ENCODE measurements at regions not wholly inside any gene's neighbourhood (a gene's known extent, or its start where the extent isn't known, plus 50 kb on each side); places are given as distances from the start of the nearest gene placed in this dataset.

DNA sequence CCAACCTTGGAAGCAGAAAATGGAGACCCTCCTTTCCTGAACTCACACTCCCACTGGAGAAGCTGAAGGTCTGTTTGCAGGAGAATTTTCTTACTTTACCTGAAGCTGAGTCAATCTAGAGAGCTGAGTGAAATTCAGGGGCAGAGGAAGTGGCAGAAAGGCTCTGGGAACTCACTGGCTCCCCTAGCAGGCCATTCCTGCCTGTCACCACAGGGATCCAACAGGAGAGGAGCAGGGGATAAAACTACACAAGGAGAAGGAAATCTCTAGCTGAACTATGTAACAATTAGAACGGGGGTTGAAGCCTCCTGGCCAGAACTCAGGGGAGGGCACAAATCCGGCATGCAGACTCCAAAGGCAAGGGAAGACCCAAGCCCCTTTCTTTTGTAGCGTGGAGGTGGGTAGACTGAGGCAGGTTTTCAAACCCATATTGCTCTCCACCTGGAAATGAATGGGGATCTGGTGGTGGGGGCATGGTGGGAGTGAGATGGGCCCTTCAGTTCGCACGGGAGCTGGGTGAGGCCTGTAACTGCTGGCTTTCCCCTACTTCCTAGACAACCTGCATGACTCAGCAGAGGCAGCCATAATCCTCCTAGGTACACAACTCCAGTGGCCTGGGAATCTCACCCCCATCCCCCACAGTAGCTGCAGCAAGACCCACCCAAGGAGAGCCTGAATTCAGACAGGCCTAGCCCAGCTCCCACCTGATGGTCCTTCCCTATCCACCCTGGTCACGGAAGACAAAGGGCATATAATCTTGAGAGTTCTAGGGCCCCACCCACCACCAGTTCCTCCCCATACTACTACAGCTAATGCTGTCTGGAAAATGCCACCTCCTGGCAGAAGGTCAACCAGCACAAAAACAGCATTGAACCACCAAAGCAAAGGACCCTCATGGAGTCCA, 158.1 kb downstream of the LTN1 start:
- H3K27me3 ChIP-seq (replicated peaks in 2 of 5; ENCODE audit: control insufficient read depth in 4 of 5, insufficient read depth in 5 of 5, low read length in 4 of 5): no peaks in the 10 kb centered on the region
- H3K27ac ChIP-seq (ENCODE audit: insufficient read depth in 1 of 2, low read depth in 1 of 2, low read length in 2 of 2, poor library complexity in 1 of 2, severe bottlenecking in 2 of 2): no peak overlapping the region
- DNase-seq: no peak
- no peak overlapping the region for H3K4me3 ChIP-seq (ENCODE audit: control insufficient read depth in 1 of 7, extremely low read depth in 1 of 7, insufficient read depth in 4 of 7, low read depth in 2 of 7, low read length in 6 of 7)
- CTCF ChIA-PET: no interaction called here
- WGBS (ENCODE audit: insufficient coverage): 94% methylated on average over 2 of the region's 6 CpGs
- no peaks in the 10 kb centered on the region for H3K9me3 ChIP-seq (ENCODE audit: control extremely low read depth in 1 of 5, control insufficient read depth in 4 of 5, insufficient read depth in 2 of 5, low read depth in 1 of 5, low read length in 4 of 5)
- POLR2A ChIA-PET: no interaction called here
- H3K4me1 ChIP-seq (ENCODE audit: control extremely low read depth in 1 of 4, control insufficient read depth in 4 of 4, insufficient read depth in 4 of 4, low read length in 3 of 4): peaks cover 4 to 15% (median 9%) of the 10 kb centered on the region in 4 experiments
- no peaks in the 10 kb centered on the region for H3K36me3 ChIP-seq (ENCODE audit: control insufficient read depth in 4 of 4, insufficient read depth in 4 of 4, low read length in 3 of 4)

DNA sequence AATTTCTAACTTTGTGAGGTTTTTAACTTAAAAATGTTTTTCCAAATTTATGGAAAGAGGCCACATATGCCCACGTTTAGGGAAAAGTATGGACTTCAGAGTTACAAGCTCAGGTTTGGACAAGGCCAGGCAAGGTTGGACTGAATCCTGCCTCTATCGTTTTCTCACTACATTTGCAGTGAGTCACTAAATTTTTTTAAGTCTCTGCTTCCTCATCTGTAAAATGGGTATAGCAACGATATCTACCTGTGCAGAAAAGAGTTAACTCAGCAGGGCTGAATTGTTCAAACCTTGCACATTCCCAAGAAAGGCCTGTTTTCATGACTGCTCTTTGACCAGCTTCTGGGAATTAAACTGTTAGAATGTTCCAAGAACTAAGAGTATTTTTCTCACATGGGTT, 159.1 kb downstream of the LTN1 start:
- Histone ChIP-seq H3K36me3 (ENCODE audit: control insufficient read depth in 4 of 4, insufficient read depth in 4 of 4, low read length in 3 of 4) (no peaks in the 10 kb centered on the region), H3K4me1 (ENCODE audit: control extremely low read depth in 1 of 4, control insufficient read depth in 4 of 4, insufficient read depth in 4 of 4, low read length in 3 of 4) (peaks cover 4 to 15% (median 9%) of the 10 kb centered on the region in 4 experiments), H3K9me3 (ENCODE audit: control extremely low read depth in 1 of 5, control insufficient read depth in 4 of 5, insufficient read depth in 2 of 5, low read depth in 1 of 5, low read length in 4 of 5) (no peaks in the 10 kb centered on the region), H3K4me3 (ENCODE audit: control insufficient read depth in 1 of 7, extremely low read depth in 1 of 7, insufficient read depth in 4 of 7, low read depth in 2 of 7, low read length in 6 of 7) (no peak overlapping the region), H3K27ac (ENCODE audit: insufficient read depth in 1 of 2, low read depth in 1 of 2, low read length in 2 of 2, poor library complexity in 1 of 2, severe bottlenecking in 2 of 2) (no peak overlapping the region), H3K27me3 (replicated peaks in 2 of 5; ENCODE audit: control insufficient read depth in 4 of 5, insufficient read depth in 5 of 5, low read length in 4 of 5) (no peaks in the 10 kb centered on the region)
- 100% methylated on average over 3 of the region's 3 CpGs for whole genome bisulfite sequencing (ENCODE audit: insufficient coverage)
- ChIA-PET POLR2A (no interaction called here), CTCF (no interaction called here)
- no peak for DNase-seq

- ChIA-PET POLR2A (no interaction called here), CTCF (no interaction called here)
Observed at GRCh38 chr21:28833182-28833581, 159.5 kb downstream of the LTN1 start.

GRCh38 chr21:28832715-28833061, 160.0 kb downstream of the LTN1 start:
- no peaks in the 10 kb centered on the region for H3K36me3 ChIP-seq (ENCODE audit: control insufficient read depth in 4 of 4, insufficient read depth in 4 of 4, low read length in 3 of 4)
- WGBS (ENCODE audit: insufficient coverage): 92% methylated on average over 2 of the region's 3 CpGs
- no peak overlapping the region for H3K27ac ChIP-seq (ENCODE audit: insufficient read depth in 1 of 2, low read depth in 1 of 2, low read length in 2 of 2, poor library complexity in 1 of 2, severe bottlenecking in 2 of 2)
- ChIA-PET POLR2A (no interaction called here), CTCF (interaction anchor here (1.0 kb wide), 1 partner anchor 87 kb away, joined by 3 read pairs; no protein-coding TSS in a partner anchor)
- H3K9me3 ChIP-seq (ENCODE audit: control extremely low read depth in 1 of 5, control insufficient read depth in 4 of 5, insufficient read depth in 2 of 5, low read depth in 1 of 5, low read length in 4 of 5): no peaks in the 10 kb centered on the region
- H3K4me3 ChIP-seq (ENCODE audit: control insufficient read depth in 1 of 7, extremely low read depth in 1 of 7, insufficient read depth in 4 of 7, low read depth in 2 of 7, low read length in 6 of 7): no peak overlapping the region
- H3K27me3 ChIP-seq (replicated peaks in 2 of 5; ENCODE audit: control insufficient read depth in 4 of 5, insufficient read depth in 5 of 5, low read length in 4 of 5): no peaks in the 10 kb centered on the region
- DNase-seq: no peak
- peaks cover 4 to 15% (median 9%) of the 10 kb centered on the region in 4 experiments for H3K4me1 ChIP-seq (ENCODE audit: control extremely low read depth in 1 of 4, control insufficient read depth in 4 of 4, insufficient read depth in 4 of 4, low read length in 3 of 4)

More at GRCh38 chr21:28833182-28833581, 159.5 kb downstream of the LTN1 start:
- no peaks in the 10 kb centered on the region for H3K27me3 ChIP-seq (replicated peaks in 2 of 5; ENCODE audit: control insufficient read depth in 4 of 5, insufficient read depth in 5 of 5, low read length in 4 of 5)
- H3K27ac ChIP-seq (ENCODE audit: insufficient read depth in 1 of 2, low read depth in 1 of 2, low read length in 2 of 2, poor library complexity in 1 of 2, severe bottlenecking in 2 of 2): no peak overlapping the region
- DNase-seq: peak in 2 of 3 donors; percentile 20 to 41
- H3K4me3 ChIP-seq (ENCODE audit: control insufficient read depth in 1 of 7, extremely low read depth in 1 of 7, insufficient read depth in 4 of 7, low read depth in 2 of 7, low read length in 6 of 7): no peak overlapping the region
- no peaks in the 10 kb centered on the region for H3K36me3 ChIP-seq (ENCODE audit: control insufficient read depth in 4 of 4, insufficient read depth in 4 of 4, low read length in 3 of 4)
- no peaks in the 10 kb centered on the region for H3K9me3 ChIP-seq (ENCODE audit: control extremely low read depth in 1 of 5, control insufficient read depth in 4 of 5, insufficient read depth in 2 of 5, low read depth in 1 of 5, low read length in 4 of 5)
- H3K4me1 ChIP-seq (ENCODE audit: control extremely low read depth in 1 of 4, control insufficient read depth in 4 of 4, insufficient read depth in 4 of 4, low read length in 3 of 4): peaks cover 4 to 15% (median 9%) of the 10 kb centered on the region in 4 experiments
- WGBS (ENCODE audit: insufficient coverage): 100% methylated on average over 1 of the region's 1 CpG

DNA sequence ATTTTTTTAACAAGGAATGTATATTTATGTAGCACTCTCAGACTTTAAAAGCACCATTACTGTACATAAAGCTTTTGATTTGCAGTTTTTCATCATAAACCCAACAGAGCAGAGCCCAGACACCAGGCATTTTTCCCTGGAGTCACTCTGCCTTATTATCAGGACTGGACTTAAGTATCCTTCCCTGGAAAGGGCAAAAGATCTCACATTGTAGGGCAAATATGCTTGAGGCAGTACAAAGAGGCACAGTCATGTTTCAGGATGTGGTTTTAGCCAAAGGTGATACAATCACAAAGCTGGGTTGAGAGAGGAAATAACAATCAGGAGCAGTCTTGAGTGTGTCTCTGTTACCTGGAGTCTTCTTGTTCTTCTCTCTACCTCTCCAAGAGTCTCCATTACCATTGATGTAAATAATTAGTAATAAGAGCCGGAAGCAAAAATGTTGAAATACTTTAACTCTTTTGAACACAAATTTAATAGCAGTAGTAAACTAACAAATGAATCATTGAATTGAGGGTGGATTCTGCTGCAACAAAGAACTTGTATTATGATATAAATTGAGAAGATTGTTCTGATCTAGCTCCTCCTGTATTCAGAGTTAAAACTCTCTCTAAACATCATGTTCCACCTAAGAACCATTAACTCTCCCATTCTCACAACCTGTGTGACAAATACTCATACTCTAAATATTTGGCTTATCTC, 160.5 kb downstream of the LTN1 start:
- no peak overlapping the region for H3K27ac ChIP-seq (ENCODE audit: insufficient read depth in 1 of 2, low read depth in 1 of 2, low read length in 2 of 2, poor library complexity in 1 of 2, severe bottlenecking in 2 of 2)
- no CpG with 5 or more reads among the region's 1 CpG for WGBS (ENCODE audit: insufficient coverage)
- POLR2A ChIA-PET: no interaction called here

GRCh38 chr21:28828981-28829380, 163.7 kb downstream of the LTN1 start:
- no peak overlapping the region for H3K27ac ChIP-seq (ENCODE audit: insufficient read depth in 1 of 2, low read depth in 1 of 2, low read length in 2 of 2, poor library complexity in 1 of 2, severe bottlenecking in 2 of 2)
- H3K4me3 ChIP-seq (ENCODE audit: control insufficient read depth in 1 of 7, extremely low read depth in 1 of 7, insufficient read depth in 4 of 7, low read depth in 2 of 7, low read length in 6 of 7): no peak overlapping the region
- DNase-seq: no peak
- no peaks in the 10 kb centered on the region for H3K9me3 ChIP-seq (ENCODE audit: control extremely low read depth in 1 of 5, control insufficient read depth in 4 of 5, insufficient read depth in 2 of 5, low read depth in 1 of 5, low read length in 4 of 5)
- H3K27me3 ChIP-seq (replicated peaks in 2 of 5; ENCODE audit: control insufficient read depth in 4 of 5, insufficient read depth in 5 of 5, low read length in 4 of 5): no peaks in the 10 kb centered on the region
- H3K4me1 ChIP-seq (ENCODE audit: control extremely low read depth in 1 of 4, control insufficient read depth in 4 of 4, insufficient read depth in 4 of 4, low read length in 3 of 4): peaks cover 4 to 15% (median 9%) of the 10 kb centered on the region in 4 experiments
- ChIA-PET POLR2A (no interaction called here), CTCF (interaction anchor here (1.6 kb wide), 1 partner anchor 12 kb away, joined by 4 read pairs; no protein-coding TSS in a partner anchor)
- WGBS (ENCODE audit: insufficient coverage): no CpG with 5 or more reads among the region's 1 CpG
- no peaks in the 10 kb centered on the region for H3K36me3 ChIP-seq (ENCODE audit: control insufficient read depth in 4 of 4, insufficient read depth in 4 of 4, low read length in 3 of 4)

More for the DNA sequence above, 160.5 kb downstream of the LTN1 start:
- Histone ChIP-seq H3K36me3 (ENCODE audit: control insufficient read depth in 4 of 4, insufficient read depth in 4 of 4, low read length in 3 of 4) (no peaks in the 10 kb centered on the region), H3K27me3 (replicated peaks in 2 of 5; ENCODE audit: control insufficient read depth in 4 of 5, insufficient read depth in 5 of 5, low read length in 4 of 5) (no peaks in the 10 kb centered on the region), H3K4me3 (ENCODE audit: control insufficient read depth in 1 of 7, extremely low read depth in 1 of 7, insufficient read depth in 4 of 7, low read depth in 2 of 7, low read length in 6 of 7) (peak overlapping the region in 1 of 7 experiments; percentile 32), H3K9me3 (ENCODE audit: control extremely low read depth in 1 of 5, control insufficient read depth in 4 of 5, insufficient read depth in 2 of 5, low read depth in 1 of 5, low read length in 4 of 5) (no peaks in the 10 kb centered on the region), H3K4me1 (ENCODE audit: control extremely low read depth in 1 of 4, control insufficient read depth in 4 of 4, insufficient read depth in 4 of 4, low read length in 3 of 4) (peaks cover 4 to 15% (median 9%) of the 10 kb centered on the region in 4 experiments)
- CTCF ChIA-PET: interaction anchor here (0.9 to 1.0 kb wide), 2 partner anchors 86 to 107 kb away, joined by 3 to 4 read pairs; no protein-coding TSS in a partner anchor
- DNase-seq: peak; percentile 42 to 81 (median 63)

DNA sequence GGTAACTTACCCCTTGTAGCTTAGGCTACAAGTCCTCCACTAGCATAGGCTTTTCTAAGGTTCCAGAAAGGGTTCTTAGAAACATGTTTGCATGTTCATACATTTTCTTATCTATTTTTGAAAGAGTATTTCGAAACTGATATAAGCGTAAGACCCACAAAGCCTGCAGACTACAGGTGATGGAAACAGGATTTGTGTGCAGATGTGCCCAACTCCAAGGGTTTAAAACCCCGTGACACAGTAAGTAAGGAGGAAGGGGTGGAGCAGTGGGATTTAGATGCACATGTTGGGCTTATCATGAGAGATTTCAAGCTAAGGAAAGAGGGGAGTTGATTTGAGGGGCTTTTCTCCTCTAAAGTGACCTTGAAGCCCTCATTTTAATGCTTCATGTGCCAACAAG, 164.7 kb downstream of the LTN1 start:
- Histone ChIP-seq H3K4me3 (ENCODE audit: control insufficient read depth in 1 of 7, extremely low read depth in 1 of 7, insufficient read depth in 4 of 7, low read depth in 2 of 7, low read length in 6 of 7) (no peak overlapping the region), H3K27me3 (replicated peaks in 2 of 5; ENCODE audit: control insufficient read depth in 4 of 5, insufficient read depth in 5 of 5, low read length in 4 of 5) (no peaks in the 10 kb centered on the region), H3K27ac (ENCODE audit: insufficient read depth in 1 of 2, low read depth in 1 of 2, low read length in 2 of 2, poor library complexity in 1 of 2, severe bottlenecking in 2 of 2) (no peak overlapping the region), H3K9me3 (ENCODE audit: control extremely low read depth in 1 of 5, control insufficient read depth in 4 of 5, insufficient read depth in 2 of 5, low read depth in 1 of 5, low read length in 4 of 5) (no peaks in the 10 kb centered on the region), H3K36me3 (ENCODE audit: control insufficient read depth in 4 of 4, insufficient read depth in 4 of 4, low read length in 3 of 4) (no peaks in the 10 kb centered on the region), H3K4me1 (ENCODE audit: control extremely low read depth in 1 of 4, control insufficient read depth in 4 of 4, insufficient read depth in 4 of 4, low read length in 3 of 4) (peaks cover 4 to 14% (median 8%) of the 10 kb centered on the region in 4 experiments)
- CTCF ChIA-PET: interaction anchor here (1.6 kb wide), 1 partner anchor 11 kb away, joined by 4 read pairs; no protein-coding TSS in a partner anchor
- POLR2A ChIA-PET: no interaction called here
- WGBS (ENCODE audit: insufficient coverage): 100% methylated on average over 2 of the region's 3 CpGs
- DNase-seq: no peak

All from common myeloid progenitor, CD34-positive (primary cell).